Astrocyte of the spinal cord (primary cell): ENCODE measurements at regions not wholly inside any gene's neighbourhood (a gene's known extent, or its start where the extent isn't known, plus 50 kb on each side); places are given as distances from the start of the nearest gene placed in this dataset.

Experiments
- DNase-seq: peaks from one replicate; pipeline ENCODE4 v3.0.0; 2011; ENCODE audit warnings: low read depth, low spot score
- H3K4me3 ChIP-seq: 2 replicates; pipeline ENCODE4 v1.5.1; 2011; ENCODE audit warnings: low read depth, mild to moderate bottlenecking, low read length, moderate library complexity
- in situ Hi-C: cut with HindIII; loops from 2 replicates; pipeline ENCODE4 v1.10.0; 2017; ENCODE audit warnings: low sequenced_read_pairs
- TF ChIP-seq, protein P1 (sequence below): IDR thresholded peaks from 2 replicates; pipeline ENCODE4 v1.5.1; 2012; ENCODE audit warnings: low read depth, mild to moderate bottlenecking, low read length, inconsistent platforms

DNA sequence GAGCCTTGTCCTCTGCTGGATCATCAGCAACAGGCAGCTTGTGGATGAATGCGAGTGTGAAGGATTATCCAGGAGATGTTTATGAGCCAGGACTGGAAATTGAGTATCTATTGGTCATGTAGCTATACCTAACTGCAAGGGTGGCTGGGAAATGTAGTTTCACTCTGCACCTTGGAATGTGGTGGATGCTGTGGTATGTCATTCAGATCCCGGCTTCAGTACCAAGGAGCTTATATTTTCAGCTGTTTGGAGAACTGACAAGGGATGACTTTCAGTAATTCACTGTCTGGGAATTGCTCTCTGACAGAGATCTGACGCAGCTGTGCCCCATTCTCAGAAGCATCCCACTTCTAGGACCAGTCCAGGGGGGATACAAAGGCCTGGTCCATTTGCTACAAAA lies 792.3 kb upstream of the NOVA1 start:
- no peak for DNase-seq
- no peak overlapping the region for H3K4me3 ChIP-seq
- TF ChIP-seq, protein P1, sequence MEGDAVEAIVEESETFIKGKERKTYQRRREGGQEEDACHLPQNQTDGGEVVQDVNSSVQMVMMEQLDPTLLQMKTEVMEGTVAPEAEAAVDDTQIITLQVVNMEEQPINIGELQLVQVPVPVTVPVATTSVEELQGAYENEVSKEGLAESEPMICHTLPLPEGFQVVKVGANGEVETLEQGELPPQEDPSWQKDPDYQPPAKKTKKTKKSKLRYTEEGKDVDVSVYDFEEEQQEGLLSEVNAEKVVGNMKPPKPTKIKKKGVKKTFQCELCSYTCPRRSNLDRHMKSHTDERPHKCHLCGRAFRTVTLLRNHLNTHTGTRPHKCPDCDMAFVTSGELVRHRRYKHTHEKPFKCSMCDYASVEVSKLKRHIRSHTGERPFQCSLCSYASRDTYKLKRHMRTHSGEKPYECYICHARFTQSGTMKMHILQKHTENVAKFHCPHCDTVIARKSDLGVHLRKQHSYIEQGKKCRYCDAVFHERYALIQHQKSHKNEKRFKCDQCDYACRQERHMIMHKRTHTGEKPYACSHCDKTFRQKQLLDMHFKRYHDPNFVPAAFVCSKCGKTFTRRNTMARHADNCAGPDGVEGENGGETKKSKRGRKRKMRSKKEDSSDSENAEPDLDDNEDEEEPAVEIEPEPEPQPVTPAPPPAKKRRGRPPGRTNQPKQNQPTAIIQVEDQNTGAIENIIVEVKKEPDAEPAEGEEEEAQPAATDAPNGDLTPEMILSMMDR = no peak
- in situ Hi-C loops = no loop called here

DNA sequence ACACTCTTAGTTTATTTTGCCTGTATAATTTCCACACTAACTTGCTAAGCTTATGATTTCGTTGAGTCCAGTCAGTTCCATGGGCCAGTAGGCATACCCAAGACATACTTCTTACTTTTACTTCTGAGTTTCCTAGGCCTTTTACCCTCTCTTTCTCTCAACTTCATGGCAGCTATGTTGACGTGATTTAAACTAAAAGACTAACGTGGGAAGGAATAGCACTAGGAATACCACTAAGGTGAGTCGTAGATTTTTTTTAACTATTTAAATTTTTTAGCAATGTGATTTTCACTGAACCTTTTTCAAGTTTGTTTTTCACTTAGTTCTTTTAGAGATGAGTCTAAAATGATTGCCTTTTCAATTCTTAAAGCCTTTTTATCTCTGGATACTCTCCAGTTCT lies 793.5 kb upstream of the NOVA1 start:
- TF ChIP-seq, protein P1 = no peak
- peak; percentile 54 for DNase-seq
- H3K4me3 ChIP-seq = no peak overlapping the region
- in situ Hi-C loops = no loop called here

DNA sequence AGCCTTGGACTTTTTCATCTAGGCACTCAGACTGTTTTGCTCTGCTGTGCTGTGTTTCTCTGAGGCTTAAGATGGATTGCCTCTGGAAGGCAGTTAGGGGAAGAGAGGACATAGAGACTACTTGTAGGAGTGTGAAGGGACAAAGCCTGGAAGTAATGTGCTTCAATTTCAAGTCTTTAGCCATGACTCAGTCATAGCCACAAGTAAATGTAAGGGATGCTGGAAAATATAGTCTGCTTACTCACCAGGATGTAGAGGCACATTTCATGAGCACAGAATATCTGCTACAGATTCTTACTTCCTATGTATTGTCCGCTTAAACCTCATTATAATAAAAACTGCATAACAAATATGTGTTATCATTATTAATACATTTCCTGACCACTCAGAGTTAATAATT lies 794.3 kb upstream of the NOVA1 start:
- no peak overlapping the region for H3K4me3 ChIP-seq
- TF ChIP-seq, protein P1 = no peak
- DNase-seq = peak; percentile 78
- in situ Hi-C loops = no loop called here

DNA sequence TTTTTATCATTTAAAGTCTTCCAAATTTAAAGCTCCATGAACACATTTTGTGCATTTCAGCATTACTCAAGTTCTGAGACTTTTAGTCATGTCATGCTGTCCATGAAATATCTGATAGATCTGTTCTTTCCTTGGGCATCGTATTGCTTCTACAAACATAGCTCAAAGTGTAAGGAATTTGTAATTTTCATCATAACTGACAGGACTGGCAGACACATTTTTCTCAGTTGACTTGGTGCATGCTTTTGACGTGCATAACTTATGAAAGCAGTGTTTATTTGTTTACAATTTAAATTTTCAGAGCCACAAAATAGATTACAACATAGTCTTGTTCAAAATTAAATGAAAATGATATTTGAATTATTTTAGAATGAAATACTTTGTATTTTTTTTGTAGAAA lies 812.1 kb upstream of the NOVA1 start:
- H3K4me3 ChIP-seq = no peak overlapping the region
- TF ChIP-seq, protein P1 = no peak
- in situ Hi-C loops = no loop called here
- no peak for DNase-seq

DNA sequence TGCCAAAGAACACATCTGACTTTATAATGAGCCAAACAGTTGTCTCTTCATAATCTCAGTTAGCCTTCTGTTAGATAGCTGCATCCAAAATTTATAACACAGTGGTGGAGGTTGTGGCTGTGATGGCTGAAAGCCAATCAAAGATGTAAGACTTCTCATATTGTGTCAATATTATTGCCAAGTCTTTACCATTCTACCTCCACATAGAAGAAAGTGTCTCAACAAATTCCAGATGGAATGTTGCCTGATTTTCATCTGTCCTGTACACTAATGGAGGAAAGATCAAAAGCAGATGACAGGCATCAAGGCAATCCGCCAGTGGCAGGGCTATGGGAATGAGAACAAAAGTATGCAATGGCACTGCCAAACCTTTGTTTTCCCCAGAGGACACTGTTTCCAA lies 813.1 kb upstream of the NOVA1 start:
- DNase-seq = no peak
- in situ Hi-C loops = no loop called here
- no peak overlapping the region for H3K4me3 ChIP-seq
- TF ChIP-seq, protein P1 = no peak

DNA sequence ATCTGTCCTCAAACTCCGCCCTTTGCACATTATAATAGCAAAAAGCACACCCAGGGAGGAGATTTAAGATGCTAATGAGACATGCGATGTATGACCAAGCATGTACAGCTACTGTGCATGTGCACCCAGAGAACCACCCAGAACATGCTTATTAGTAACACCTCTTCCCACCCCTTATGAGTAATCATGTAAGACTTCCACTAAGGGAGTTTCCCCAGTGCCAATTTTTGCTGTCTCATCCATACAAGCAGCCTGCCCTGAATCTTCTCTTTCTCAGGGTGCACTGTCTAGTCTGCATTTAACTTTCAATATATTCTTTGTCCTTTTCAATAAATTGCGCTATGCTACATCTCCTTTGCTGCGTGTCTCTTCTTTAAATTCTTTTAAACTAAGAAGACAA lies 830.0 kb upstream of the NOVA1 start:
- H3K4me3 ChIP-seq = no peak overlapping the region
- TF ChIP-seq, protein P1 = no peak
- DNase-seq = peak; percentile 51
- in situ Hi-C loops = no loop called here

DNA sequence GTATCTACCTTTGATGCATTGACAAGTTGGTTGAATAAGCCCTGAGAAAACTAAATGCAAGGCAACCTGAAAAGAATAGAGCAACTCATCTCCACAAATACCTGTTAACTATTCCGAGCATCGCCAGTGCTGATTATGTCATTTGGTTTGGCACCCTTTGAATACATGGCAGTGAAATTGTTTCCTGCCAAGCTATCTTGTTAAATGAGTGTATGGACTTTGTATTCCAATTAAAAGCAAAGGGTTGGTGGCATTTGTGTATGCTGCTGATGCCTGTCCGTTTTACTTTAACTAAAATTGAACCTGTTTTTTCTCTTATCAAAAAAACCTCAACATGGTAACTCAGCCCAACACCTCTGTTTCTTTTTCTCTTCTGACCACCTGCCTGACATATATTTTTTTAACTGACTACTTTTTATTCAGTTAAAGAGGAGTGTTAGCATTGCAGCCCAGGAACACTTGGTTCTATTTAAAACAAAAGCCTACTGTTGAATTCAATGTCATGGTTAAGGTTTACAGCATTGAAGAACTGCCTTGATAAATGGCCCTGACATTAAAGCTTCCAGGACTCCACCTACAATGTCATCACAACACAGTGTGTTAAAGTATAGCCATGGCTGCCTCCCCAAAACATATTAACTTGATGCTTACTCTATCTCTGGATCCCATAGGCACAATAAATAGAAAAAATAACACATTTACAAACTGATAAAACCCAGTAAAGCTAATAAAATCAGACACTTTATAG lies 838.3 kb upstream of the NOVA1 start:
- in situ Hi-C loops = no loop called here
- TF ChIP-seq, protein P1 = no peak
- DNase-seq = no peak

More for the DNA sequence above, 838.3 kb upstream of the NOVA1 start:
- no peak overlapping the region for H3K4me3 ChIP-seq
